ENCODE measurements at regions not wholly inside any gene's neighbourhood (a gene's known extent, or its start where the extent isn't known, plus 50 kb on each side); places are given as distances from the start of the nearest gene placed in this dataset.
A peak's percentile ranks its signal among the peaks of the same experiment; 100 is the strongest.

DNA sequence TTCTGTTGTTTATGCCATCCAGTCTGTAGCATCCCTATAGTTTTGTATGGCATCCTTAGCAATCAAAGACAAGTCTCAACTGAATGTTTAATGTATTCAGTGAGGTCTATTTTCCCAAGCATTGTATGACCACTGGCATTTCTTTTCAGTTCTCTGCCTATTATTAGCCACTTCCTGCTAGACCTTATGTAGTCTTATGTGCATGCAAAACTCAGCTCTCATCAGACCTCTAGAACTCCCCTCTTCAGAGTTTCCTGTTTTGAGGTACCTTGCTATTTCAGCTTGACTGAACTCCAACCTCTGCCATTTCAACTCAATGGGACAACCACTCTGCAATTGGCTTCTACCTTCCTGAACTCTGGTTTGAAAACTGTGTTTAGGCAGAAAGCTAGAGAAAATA is 113.2 kb downstream of the SLC25A46 start:
- TF ChIP-seq, protein P1, sequence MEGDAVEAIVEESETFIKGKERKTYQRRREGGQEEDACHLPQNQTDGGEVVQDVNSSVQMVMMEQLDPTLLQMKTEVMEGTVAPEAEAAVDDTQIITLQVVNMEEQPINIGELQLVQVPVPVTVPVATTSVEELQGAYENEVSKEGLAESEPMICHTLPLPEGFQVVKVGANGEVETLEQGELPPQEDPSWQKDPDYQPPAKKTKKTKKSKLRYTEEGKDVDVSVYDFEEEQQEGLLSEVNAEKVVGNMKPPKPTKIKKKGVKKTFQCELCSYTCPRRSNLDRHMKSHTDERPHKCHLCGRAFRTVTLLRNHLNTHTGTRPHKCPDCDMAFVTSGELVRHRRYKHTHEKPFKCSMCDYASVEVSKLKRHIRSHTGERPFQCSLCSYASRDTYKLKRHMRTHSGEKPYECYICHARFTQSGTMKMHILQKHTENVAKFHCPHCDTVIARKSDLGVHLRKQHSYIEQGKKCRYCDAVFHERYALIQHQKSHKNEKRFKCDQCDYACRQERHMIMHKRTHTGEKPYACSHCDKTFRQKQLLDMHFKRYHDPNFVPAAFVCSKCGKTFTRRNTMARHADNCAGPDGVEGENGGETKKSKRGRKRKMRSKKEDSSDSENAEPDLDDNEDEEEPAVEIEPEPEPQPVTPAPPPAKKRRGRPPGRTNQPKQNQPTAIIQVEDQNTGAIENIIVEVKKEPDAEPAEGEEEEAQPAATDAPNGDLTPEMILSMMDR (conservative IDR thresholded peaks at IDR 0.05), result no peak
- no peak for TF ChIP-seq ZFX (IDR thresholded peaks at IDR 0.05)

DNA sequence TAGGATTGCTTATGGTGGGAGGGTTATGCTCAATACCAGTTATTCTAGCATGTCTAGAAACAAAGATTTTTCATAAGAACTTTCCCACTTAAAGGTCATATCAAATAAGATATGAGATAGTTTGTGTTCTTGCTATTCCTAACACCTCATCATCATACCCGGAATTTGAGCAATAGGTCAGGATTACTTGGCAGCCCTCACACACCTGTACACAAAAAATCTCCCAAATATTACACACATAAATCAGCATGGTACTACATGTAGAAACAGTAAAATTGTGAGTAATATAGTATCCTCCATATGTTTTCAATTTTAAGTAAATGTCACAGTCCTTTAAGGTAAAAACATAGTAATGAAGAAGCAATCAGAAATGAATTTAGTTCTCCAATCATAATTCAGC is 113.7 kb downstream of the SLC25A46 start:
- TF ChIP-seq, protein P1 (conservative IDR thresholded peaks at IDR 0.05), result no peak
- no peak for TF ChIP-seq ZFX (IDR thresholded peaks at IDR 0.05)
- no peak overlapping the region for H3K27ac ChIP-seq

More for the DNA sequence above, 113.2 kb downstream of the SLC25A46 start:
- no peak overlapping the region for H3K27ac ChIP-seq

DNA sequence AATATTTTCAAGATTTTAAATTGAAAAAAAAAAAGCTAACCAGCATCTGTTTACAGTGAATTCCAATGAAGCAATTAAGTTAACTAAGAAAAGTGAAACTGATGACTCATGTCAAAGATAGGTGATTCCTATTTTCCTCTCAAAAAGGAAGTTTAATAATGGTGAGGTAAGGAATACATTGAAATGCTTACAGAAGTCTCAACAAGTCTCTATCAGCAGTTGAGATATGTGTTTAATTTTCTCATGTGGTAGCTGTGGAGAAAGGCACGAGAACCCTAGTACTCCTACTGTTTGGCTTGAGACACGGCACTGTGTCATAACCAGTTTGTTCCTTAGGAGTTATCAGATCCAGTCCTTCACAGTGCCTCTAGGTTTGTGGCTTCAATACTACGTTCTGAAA is 114.5 kb downstream of the SLC25A46 start:
- no peak overlapping the region for H3K27ac ChIP-seq
- TF ChIP-seq, protein P1 (conservative IDR thresholded peaks at IDR 0.05), result no peak
- no peak for TF ChIP-seq ZFX (IDR thresholded peaks at IDR 0.05)

DNA sequence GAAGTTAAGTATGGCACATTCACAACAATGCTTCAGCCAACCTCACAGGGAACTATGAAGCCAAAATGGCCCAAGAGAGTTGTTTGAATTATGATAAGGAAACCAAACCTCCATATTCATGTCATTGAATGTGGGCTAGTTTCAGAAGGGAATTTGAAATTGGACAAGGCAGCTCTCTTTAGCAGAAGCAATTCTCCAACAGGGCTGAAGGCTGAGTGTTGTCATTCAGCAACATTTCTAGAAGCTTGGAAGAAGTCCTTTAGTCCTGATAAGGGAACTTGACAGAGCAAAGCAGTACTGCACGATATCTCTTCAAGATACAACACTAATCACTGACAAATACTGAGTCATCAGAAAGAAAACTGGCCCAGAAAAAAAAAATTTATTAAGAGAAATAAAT is 115.4 kb downstream of the SLC25A46 start:
- H3K27ac ChIP-seq, result no peak overlapping the region
- TF ChIP-seq ZFX (IDR thresholded peaks at IDR 0.05), result no peak
- TF ChIP-seq, protein P1 (conservative IDR thresholded peaks at IDR 0.05), result no peak

DNA sequence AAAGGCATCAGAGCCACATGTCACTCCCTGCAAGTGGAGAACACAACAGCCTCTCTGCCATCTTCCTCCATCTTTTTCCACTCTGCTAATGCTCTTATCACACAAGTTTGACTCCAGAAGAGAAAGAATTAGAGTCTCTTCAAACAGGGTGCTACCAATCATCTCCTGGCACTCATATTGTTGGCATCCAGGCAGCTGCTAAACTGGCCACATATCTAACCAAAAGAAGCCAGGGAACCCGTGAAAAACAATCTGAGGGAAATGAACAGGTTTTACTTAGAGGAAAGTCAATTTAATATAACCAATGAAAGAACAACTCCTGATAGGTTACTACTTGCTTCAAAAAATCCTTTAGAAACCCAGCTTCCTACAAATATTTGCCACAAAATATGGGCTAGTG is 117.2 kb downstream of the SLC25A46 start:
- no peak for TF ChIP-seq ZFX (IDR thresholded peaks at IDR 0.05)
- H3K27ac ChIP-seq, result no peak overlapping the region

DNA sequence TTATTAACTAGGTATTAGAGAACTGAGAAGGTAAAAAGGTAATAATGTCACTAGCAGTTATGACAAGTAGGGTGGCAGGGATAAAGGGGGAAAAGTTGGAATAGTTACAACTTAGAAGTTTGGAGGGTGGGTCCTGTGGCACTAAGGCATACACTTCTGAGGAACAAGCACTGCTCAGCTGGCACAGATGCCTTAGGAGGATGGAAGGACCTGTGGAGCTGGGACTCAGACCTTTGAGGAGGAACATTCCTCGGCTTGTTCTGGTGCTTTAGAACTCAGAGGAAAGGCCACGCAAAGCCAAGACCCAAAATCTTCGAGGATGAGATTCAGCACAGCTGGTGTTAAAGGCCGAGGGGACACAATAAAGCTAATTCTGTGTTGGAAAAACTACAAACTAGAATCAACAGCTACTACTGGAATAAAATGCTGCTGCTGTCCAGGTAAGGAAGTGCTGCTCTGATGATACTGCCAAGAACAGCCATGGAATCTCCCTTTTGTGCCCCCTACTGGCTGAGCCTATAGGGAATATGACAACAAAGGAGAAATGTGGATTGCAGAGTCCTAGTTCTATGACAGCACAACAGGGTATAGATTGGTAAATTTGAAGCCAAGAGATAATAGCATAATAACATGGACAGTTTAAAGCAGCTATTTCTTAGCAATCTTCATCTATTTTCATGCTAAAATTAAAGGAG is 126.7 kb downstream of the SLC25A46 start:
- H3K27ac ChIP-seq, result no peak overlapping the region
- TF ChIP-seq ZFX (IDR thresholded peaks at IDR 0.05), result no peak
- TF ChIP-seq, protein P1 (conservative IDR thresholded peaks at IDR 0.05), result peak; percentile 81

DNA sequence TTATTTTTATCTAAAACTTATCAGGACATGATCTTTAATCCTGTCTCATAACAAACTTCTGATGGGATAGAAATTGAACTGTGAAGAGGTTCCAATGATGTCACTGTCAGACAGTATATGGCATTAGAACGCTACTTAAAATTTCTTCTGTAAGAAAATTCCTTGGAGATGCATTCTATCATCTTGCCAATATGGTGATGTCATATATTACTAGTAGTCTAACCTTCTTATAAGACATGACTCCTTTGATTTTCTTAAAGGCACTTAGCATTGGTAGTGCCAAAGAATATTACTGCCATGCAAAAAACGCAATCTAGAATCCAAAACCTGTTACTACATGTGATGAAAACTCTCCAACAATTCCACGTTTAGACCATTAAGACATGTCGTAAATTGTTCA is 131.1 kb downstream of the SLC25A46 start:
- H3K27ac ChIP-seq, result no peak overlapping the region
- no peak for TF ChIP-seq ZFX (IDR thresholded peaks at IDR 0.05)
- TF ChIP-seq, protein P1 (conservative IDR thresholded peaks at IDR 0.05), result no peak

DNA sequence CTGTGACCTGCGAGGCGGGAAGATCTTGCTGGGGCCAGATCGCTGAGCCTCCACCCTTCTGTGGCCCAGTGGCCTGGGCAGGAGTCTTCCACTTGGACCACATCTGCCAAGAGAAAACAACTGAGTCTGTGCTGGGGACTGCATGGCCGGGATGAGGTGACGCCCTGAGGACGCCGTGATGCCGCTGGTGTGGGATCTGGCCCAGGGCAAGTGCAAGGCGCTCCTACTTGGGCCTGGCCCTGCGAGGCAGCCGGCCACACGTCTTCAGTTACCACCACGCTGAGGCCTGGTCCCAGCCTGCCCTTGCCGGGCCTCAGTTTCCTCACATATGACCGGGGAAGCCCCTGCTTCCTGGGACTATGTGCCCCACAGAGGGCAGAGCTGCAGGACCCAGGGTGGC is 133.4 kb downstream of the SLC25A46 start:
- no peak overlapping the region for H3K27ac ChIP-seq
- TF ChIP-seq, protein P1 (conservative IDR thresholded peaks at IDR 0.05), result no peak
- TF ChIP-seq ZFX (IDR thresholded peaks at IDR 0.05), result no peak

Measured in C4-2B (cell line).